ENCODE measurements at regions not wholly inside any gene's neighbourhood (a gene's known extent, or its start where the extent isn't known, plus 50 kb on each side); places are given as distances from the start of the nearest gene placed in this dataset.
"Not testable (repeated sequence)": the region's sequence is repeated elsewhere in the genome, so short reads cannot be mapped to it uniquely, and the experiment has no call there.

GRCh38 chr14:83909507-83909906, 1620.4 kb upstream of the FLRT2 start:
- TF ChIP-seq POLR2A (IDR thresholded peaks at IDR 0.05; ENCODE audit: low read length) = no peak
- no peak for TF ChIP-seq GATA1 (IDR thresholded peaks at IDR 0.05; ENCODE audit: low read depth, low read length)
- no peak for DNase-seq

- TF ChIP-seq POLR2A (IDR thresholded peaks at IDR 0.05; ENCODE audit: low read length) (no peak), GATA1 (IDR thresholded peaks at IDR 0.05; ENCODE audit: low read depth, low read length) (no peak)
- no peak for DNase-seq
These were observed 1617.8 kb upstream of the FLRT2 start for GRCh38 chr14:83912032-83912642.

GRCh38 chr14:83913476-83913875, 1616.5 kb upstream of the FLRT2 start:
- DNase-seq = no peak
- TF ChIP-seq GATA1 (IDR thresholded peaks at IDR 0.05; ENCODE audit: low read depth, low read length) = no peak
- no peak for TF ChIP-seq POLR2A (IDR thresholded peaks at IDR 0.05; ENCODE audit: low read length)

- DNase-seq = no peak
- TF ChIP-seq POLR2A (IDR thresholded peaks at IDR 0.05; ENCODE audit: low read length) (no peak), GATA1 (IDR thresholded peaks at IDR 0.05; ENCODE audit: low read depth, low read length) (no peak)
These were observed 1611.4 kb upstream of the FLRT2 start for GRCh38 chr14:83918546-83918945.

- not testable (repeated sequence) for DNase-seq
These were observed 1610.3 kb upstream of the FLRT2 start for GRCh38 chr14:83919675-83920074.

GRCh38 chr14:83923842-83924241, 1606.1 kb upstream of the FLRT2 start:
- TF ChIP-seq GATA1 (IDR thresholded peaks at IDR 0.05; ENCODE audit: low read depth, low read length) = no peak
- TF ChIP-seq POLR2A (IDR thresholded peaks at IDR 0.05; ENCODE audit: low read length) = no peak
- DNase-seq = no peak

GRCh38 chr14:83924259-83924658, 1605.7 kb upstream of the FLRT2 start:
- TF ChIP-seq GATA1 (IDR thresholded peaks at IDR 0.05; ENCODE audit: low read depth, low read length) (no peak), POLR2A (IDR thresholded peaks at IDR 0.05; ENCODE audit: low read length) (no peak)
- DNase-seq = no peak

- no peak for DNase-seq
- TF ChIP-seq POLR2A (IDR thresholded peaks at IDR 0.05; ENCODE audit: low read length) (no peak), GATA1 (IDR thresholded peaks at IDR 0.05; ENCODE audit: low read depth, low read length) (no peak)
These were observed 1589.7 kb upstream of the FLRT2 start for GRCh38 chr14:83940253-83940652.

GRCh38 chr14:83958359-83958758, 1571.6 kb upstream of the FLRT2 start:
- TF ChIP-seq POLR2A (IDR thresholded peaks at IDR 0.05; ENCODE audit: low read length) (no peak), GATA1 (IDR thresholded peaks at IDR 0.05; ENCODE audit: low read depth, low read length) (no peak)
- DNase-seq = no peak

- no peak for DNase-seq
- TF ChIP-seq GATA1 (IDR thresholded peaks at IDR 0.05; ENCODE audit: low read depth, low read length) = no peak
- no peak for TF ChIP-seq POLR2A (IDR thresholded peaks at IDR 0.05; ENCODE audit: low read length)
These were observed 1569.0 kb upstream of the FLRT2 start for GRCh38 chr14:83960832-83961512.

GRCh38 chr14:83969998-83970397, 1559.9 kb upstream of the FLRT2 start:
- no peak for TF ChIP-seq GATA1 (IDR thresholded peaks at IDR 0.05; ENCODE audit: low read depth, low read length)
- no peak for TF ChIP-seq POLR2A (IDR thresholded peaks at IDR 0.05; ENCODE audit: low read length)
- DNase-seq = no peak

GRCh38 chr14:83972631-83973030, 1557.3 kb upstream of the FLRT2 start:
- no peak for DNase-seq
- TF ChIP-seq GATA1 (IDR thresholded peaks at IDR 0.05; ENCODE audit: low read depth, low read length) (no peak), POLR2A (IDR thresholded peaks at IDR 0.05; ENCODE audit: low read length) (no peak)

- TF ChIP-seq POLR2A (IDR thresholded peaks at IDR 0.05; ENCODE audit: low read length) (no peak), GATA1 (IDR thresholded peaks at IDR 0.05; ENCODE audit: low read depth, low read length) (no peak)
- DNase-seq = no peak
These were observed 1555.2 kb upstream of the FLRT2 start for GRCh38 chr14:83974647-83975163.

- DNase-seq = no peak
- TF ChIP-seq POLR2A (IDR thresholded peaks at IDR 0.05; ENCODE audit: low read length) = no peak
- no peak for TF ChIP-seq GATA1 (IDR thresholded peaks at IDR 0.05; ENCODE audit: low read depth, low read length)
These were observed 1554.5 kb upstream of the FLRT2 start for GRCh38 chr14:83975435-83975834.

All from erythroblast (primary cell).